ENCODE measurements at regions not wholly inside any gene's neighbourhood (a gene's known extent, or its start where the extent isn't known, plus 50 kb on each side); places are given as distances from the start of the nearest gene placed in this dataset.

GRCh38 chr3:145780301-145780700 lies 380.7 kb downstream of the PLOD2 start:
- no peak for DNase-seq

DNA sequence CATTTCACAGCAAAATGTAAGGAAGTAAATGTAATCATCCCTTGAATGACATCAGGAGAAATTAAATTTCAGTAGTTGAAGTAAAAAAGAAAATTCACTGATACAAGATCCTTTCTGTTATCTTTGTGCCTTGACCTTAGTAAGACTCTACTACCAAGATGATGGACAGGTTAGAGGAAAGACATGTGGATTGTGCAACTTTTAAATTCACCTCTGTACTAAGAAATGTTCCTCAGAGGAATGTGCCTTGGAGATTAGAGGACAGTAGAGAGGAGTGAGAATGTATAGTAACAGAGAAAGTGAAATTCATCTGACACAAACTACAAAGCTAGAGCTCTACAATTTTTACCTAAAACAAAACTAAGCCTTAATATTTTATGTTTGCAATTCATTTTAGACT lies 375.3 kb downstream of the PLOD2 start:
- no peak for DNase-seq

DNA sequence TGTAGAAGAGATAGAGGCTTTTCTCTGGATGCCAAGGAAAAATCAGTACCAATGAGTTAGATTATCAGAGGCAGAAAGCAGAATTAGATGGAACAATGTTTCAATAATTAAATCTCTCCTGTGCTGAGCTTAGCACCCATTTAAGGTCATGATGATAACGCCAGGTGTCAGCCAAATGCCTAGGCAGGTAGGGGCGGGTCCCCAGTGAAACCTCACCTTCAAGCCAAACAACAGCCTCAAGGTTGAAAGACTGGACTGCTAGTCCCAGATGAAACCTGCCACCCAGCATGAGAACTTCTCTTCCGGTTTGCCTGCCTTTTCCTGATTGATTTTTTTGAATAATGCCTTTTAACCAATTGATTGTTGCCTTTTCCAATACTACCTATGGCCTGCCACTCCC lies 363.0 kb downstream of the PLOD2 start:
- no peak for DNase-seq

GRCh38 chr3:145798696-145799537 lies 362.1 kb downstream of the PLOD2 start:
- no peak for DNase-seq

DNA sequence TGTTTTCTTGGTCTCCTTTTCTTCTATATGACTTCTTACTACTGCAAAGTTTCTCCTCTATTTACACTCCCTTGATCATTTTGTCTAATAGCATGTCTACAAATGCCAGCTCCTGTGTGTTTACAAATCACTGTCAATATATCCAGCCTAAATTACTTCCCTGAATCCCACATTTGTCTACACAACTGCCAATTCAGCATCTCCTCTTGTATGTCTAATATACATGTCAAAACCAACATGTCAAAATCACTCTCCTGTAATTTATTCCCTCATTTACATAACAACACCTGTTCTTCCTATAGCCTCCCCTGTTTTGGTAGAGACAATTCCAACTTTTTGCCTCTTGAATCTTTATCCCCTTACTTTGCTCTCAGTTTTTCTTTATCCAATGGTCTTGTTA lies 359.3 kb downstream of the PLOD2 start:
- DNase-seq, result no peak

GRCh38 chr3:145807990-145808389 lies 353.0 kb downstream of the PLOD2 start:
- DNase-seq, result no peak

DNA sequence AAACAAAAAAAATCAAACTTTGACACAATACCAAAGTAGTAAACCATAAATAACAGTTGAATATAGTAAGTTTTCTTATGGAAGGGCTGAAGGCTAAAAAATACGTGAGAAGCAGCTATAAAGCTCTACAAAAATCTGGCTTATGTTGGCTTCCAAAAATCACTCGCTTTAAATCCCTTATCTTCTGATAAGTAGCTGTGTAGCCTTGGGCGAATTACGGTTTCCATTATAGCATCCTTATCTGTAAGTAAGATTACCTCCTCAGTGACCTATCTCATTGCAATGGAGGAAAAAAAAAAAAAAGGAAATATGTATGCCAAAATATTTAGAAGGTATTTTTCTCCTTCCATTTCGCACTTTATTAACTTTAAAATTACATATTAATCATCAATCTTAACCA lies 348.6 kb downstream of the PLOD2 start:
- no peak for DNase-seq

DNA sequence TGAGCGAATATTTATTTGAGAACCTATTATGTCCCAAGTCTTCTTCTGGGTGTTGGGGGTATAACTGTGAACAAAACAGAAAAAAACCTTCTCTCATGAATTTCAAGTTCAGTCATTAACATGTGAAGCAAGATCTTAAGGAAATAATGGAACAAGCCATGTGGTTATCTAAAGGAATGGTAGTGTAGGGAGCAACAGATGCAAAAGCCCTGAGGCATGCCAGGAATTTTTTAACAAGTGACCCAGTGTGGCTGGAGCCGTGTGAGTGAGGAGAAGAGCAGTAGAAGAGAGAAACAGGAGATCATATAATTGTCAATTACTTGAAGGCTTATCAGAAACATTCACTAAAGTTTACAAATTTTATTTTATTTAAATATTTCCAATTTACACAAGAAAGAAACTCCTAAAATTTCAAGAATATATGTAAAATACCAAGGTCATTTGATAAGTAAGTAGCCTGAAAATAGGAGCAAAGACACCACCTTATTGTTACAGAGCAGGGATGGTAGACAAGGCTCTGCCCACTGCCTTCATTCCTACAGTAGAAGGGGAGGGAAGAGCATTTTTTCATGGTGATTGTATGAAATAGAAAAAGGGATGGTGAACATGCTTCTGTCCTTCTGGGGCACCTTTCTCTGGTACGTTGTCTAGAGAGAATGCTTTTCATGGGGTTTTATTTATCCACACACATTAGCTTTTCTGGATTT lies 345.1 kb downstream of the PLOD2 start:
- DNase-seq, result no peak

- no peak for DNase-seq
Observed at GRCh38 chr3:145817870-145818483, 343.0 kb downstream of the PLOD2 start.

GRCh38 chr3:145820170-145820569 lies 340.8 kb downstream of the PLOD2 start:
- no peak for DNase-seq

DNA sequence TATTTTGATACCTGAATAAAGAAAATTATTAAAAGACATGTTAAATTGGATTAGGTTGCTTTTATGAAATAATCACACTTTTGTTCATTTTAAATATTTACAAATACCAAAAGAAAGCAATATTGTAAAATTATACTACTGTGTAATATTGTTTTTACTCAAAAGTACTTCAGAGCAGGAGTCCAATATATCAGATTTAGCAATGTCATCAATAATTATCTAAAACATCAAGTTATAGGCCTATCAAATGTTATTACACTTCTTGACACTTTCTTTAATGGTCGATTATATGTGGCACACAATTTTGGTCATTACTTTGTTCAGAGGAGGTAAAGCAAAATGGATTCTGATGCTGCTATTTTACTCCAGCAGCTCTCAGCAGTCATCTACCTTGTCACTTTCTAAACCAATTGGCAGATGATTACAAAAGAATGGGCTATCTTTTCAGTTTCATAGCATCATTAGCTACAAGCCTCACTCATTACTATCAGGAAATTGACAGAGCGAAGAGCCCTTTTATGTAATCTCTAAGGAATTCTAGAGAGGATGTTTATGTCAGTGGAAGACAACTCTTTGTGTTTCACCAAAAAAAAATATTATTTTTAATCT lies 318.6 kb downstream of the PLOD2 start:
- DNase-seq, result no peak

- no peak for DNase-seq
Observed at GRCh38 chr3:145843561-145843960, 317.4 kb downstream of the PLOD2 start.

- no peak for DNase-seq
Observed at GRCh38 chr3:145849115-145849514, 311.9 kb downstream of the PLOD2 start.

GRCh38 chr3:145854499-145854898 lies 306.5 kb downstream of the PLOD2 start:
- DNase-seq, result no peak

DNA sequence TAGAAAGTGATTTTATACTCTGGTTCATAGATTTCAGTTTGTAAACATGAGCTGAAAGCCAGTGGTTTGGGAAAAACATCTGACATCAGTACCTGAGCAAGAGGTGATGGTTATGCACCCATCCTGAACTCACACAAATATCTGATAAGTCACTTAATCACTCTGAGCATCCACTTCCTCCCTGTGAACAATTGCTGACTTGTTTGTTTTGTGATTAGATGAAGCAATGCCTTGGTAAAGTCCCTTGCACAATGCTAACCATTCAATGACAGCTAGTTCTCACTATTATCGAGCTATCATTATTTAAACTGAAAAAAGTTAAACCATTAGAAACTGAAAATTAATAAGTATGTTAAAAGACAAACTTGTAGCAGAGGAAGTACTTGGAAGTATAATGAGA lies 303.0 kb downstream of the PLOD2 start:
- DNase-seq, result no peak

DNA sequence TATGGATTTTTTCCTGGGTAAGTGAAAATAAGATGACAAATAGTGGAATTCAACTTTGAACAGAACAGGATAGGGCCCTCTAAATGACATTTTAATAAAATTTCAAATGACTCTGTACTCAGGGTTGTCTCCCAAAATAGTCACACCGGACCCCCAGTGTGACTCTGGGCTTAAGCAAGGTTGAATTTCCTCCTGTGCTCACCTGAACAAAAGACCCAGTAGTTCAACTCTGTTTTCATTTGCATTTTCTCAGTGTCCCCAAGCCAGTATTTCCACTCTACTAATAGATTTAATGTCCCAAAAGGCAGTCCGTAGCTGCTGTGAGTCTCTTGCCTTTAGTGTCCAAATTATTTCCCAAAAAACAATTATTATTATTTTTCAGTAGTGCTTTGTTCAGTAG lies 296.6 kb downstream of the PLOD2 start:
- DNase-seq, result no peak

DNA sequence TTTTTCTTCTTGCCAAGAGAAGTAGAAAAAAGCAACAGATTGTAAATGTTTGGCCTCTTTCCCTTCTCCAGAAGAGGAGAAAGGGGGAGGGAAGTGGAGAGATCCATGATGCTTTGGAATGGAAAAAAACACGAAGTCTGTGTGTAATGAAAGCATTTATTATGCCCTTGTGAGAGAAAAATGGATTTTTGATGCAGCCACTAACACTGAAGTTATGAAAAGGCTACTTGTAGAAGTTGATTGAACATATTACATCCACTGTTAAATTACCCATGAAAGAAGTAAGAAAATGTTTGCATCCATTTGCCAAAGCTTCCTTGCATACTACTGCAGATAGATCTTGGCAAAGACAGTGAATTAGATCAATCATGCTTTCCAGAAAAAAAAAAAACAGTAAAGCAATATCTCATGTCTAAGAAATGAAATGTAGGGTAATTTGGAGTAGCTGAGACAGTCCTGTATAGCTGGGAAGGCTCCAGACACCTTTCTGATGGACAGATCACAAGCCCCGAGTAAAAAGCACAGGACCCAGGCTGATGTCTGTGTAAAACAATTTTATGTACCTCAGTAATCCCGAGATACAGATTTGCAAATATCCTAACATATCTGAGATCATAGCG lies 295.5 kb downstream of the PLOD2 start:
- no peak for DNase-seq

- no peak for DNase-seq
Observed at GRCh38 chr3:145869958-145870357, 291.0 kb downstream of the PLOD2 start.

DNA sequence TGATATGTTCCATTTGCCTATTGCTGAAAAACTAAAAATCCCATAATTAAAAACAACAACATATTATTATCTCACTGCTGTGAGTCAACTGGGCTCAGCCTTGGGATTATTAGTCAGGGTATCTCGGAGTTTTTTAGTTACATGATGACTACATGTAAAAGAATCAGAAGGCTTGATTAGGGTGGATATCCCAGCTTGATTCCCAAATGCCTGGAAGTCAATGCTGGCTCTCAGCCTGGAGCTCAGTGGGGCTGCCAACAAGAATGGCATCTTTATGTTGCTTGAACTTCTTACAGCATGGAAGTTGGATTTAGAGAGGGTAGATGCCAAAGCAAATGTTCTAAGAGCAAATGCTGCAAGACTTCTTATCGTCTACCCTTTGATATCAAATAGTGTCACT lies 278.5 kb downstream of the PLOD2 start:
- DNase-seq, result no peak

DNA sequence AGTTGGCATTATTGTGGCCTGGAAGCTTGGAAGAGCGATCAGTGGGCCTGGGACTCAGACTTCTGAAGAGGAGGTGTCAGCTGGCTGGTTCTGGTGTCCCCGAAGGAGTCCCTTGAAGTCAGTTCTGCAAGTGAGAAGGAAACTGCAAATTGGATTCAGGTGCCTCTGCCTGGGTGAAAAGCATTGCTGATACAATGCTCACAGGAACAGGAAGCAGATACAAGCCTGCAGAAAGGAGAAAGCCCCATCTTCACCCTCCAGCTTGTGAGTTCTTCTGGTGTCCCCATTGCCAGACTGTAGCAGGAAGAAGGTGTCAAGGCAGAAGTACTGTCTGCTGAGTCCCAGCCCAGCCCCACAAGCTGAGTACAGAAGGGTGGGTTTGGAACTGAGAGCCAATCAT lies 271.3 kb downstream of the PLOD2 start:
- DNase-seq, result no peak

GRCh38 chr3:145892869-145893268 lies 268.1 kb downstream of the PLOD2 start:
- no peak for DNase-seq

DNA sequence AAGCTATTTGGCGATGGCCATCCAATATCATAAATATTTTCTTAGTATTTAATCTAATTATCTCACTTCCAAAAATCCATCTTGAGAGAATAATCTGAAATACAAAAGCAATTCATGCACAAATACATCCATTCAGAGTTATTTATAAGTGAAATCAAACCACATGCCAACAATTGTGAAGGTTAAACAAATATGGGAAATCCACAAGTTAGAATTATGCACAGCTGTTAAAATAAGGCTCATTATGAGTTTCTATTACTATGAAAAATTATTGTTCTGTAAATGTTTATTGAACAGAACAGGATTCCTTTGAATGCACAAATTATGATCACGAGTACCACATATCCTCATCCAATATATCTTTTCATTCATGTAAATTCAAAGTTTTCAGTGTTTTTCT lies 267.7 kb downstream of the PLOD2 start:
- no peak for DNase-seq

- DNase-seq, result no peak
Observed at GRCh38 chr3:145898487-145898886, 262.5 kb downstream of the PLOD2 start.

Data from SHP77 treated with DMSO at 0.1 percent for 48 hours (cell line).